CD4-positive, alpha-beta T cell treated with Interleukin-1 beta for 1 hour (primary cell): ENCODE measurements at regions not wholly inside any gene's neighbourhood (a gene's known extent, or its start where the extent isn't known, plus 50 kb on each side); places are given as distances from the start of the nearest gene placed in this dataset.
"Not testable (repeated sequence)": the region's sequence is repeated elsewhere in the genome, so short reads cannot be mapped to it uniquely, and the experiment has no call there.

ENCODE experiments used
- DNase-seq, 2 donors: peaks; one replicate each; pipeline ENCODE4 v3.0.0-alpha.2; 2020 to 2022

- DNase-seq: not testable (repeated sequence)
These were observed 334.6 kb downstream of the BCL2L11 start for GRCh38 chr2:111455016-111456015.

GRCh38 chr2:111457191-111457590 lies 336.5 kb downstream of the BCL2L11 start:
- not testable (repeated sequence) for DNase-seq

- DNase-seq: not testable (repeated sequence)
These were observed 340.2 kb downstream of the BCL2L11 start for GRCh38 chr2:111460901-111461300.

- DNase-seq: not testable (repeated sequence)
These were observed 341.1 kb downstream of the BCL2L11 start for GRCh38 chr2:111461831-111462230.

- not testable (repeated sequence) for DNase-seq
These were observed 341.9 kb downstream of the BCL2L11 start for GRCh38 chr2:111462572-111462971.

GRCh38 chr2:111463238-111463848 lies 342.6 kb downstream of the BCL2L11 start:
- peak in 1 of 2 donors; percentile 21 for DNase-seq

- peak; percentile 25 to 59 for DNase-seq
These were observed 343.2 kb downstream of the BCL2L11 start for GRCh38 chr2:111463956-111464355.

GRCh38 chr2:111464367-111464766 lies 343.7 kb downstream of the BCL2L11 start:
- DNase-seq: not testable (repeated sequence)

GRCh38 chr2:111465521-111465920 lies 344.8 kb downstream of the BCL2L11 start:
- not testable (repeated sequence) for DNase-seq

- not testable (repeated sequence) for DNase-seq
These were observed 346.0 kb downstream of the BCL2L11 start for GRCh38 chr2:111466744-111467143.

GRCh38 chr2:111470924-111471323 lies 350.2 kb downstream of the BCL2L11 start:
- not testable (repeated sequence) for DNase-seq

GRCh38 chr2:111471791-111472530 lies 351.2 kb downstream of the BCL2L11 start:
- not testable (repeated sequence) for DNase-seq

GRCh38 chr2:111472844-111473403 lies 352.2 kb downstream of the BCL2L11 start:
- DNase-seq: not testable (repeated sequence)

- DNase-seq: not testable (repeated sequence)
These were observed 352.8 kb downstream of the BCL2L11 start for GRCh38 chr2:111473522-111473921.

- DNase-seq: not testable (repeated sequence)
These were observed 353.5 kb downstream of the BCL2L11 start for GRCh38 chr2:111474198-111474705.

GRCh38 chr2:111478335-111478734 lies 357.6 kb downstream of the BCL2L11 start:
- DNase-seq: not testable (repeated sequence)

- not testable (repeated sequence) for DNase-seq
These were observed 358.2 kb downstream of the BCL2L11 start for GRCh38 chr2:111478871-111479318.

GRCh38 chr2:111480016-111480625 lies 359.4 kb downstream of the BCL2L11 start:
- DNase-seq: peak in 1 of 2 donors; percentile 23

GRCh38 chr2:111480633-111481032 lies 359.9 kb downstream of the BCL2L11 start:
- not testable (repeated sequence) for DNase-seq

- DNase-seq: not testable (repeated sequence)
These were observed 360.5 kb downstream of the BCL2L11 start for GRCh38 chr2:111481219-111481618.

GRCh38 chr2:111482987-111483679 lies 362.4 kb downstream of the BCL2L11 start:
- peak in 1 of 2 donors; percentile 15 for DNase-seq
